ENCODE measurements at regions not wholly inside any gene's neighbourhood (a gene's known extent, or its start where the extent isn't known, plus 50 kb on each side); places are given as distances from the start of the nearest gene placed in this dataset.

DNA sequence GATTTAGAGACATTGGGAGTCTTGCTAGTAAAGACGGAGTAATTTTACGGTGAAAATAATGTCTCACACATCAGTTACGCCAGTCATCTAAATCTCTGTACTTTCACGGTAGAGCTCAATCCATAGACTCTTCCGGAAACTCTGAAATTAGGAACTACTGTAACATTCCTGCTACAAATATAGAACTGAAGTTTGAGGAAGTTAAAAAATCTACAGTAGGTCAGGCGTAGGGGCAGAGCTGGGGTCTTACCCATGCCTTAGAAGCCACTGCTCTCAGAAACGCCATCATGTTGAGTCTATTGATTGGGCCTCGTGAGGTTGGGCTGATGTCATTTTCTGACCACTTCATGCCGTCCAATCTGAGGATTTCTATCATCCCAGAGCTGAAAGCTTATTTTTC, 1029.8 kb upstream of the TMEM132C start:
- intact Hi-C loops (cut with micrococcal nuclease): no loop called here
- ChIA-PET POLR2A (no interaction called here), CTCF (no interaction called here)
- H2AFZ ChIP-seq (ENCODE audit: low read depth, low read length): no peak overlapping the region
- H4K20me1 ChIP-seq (replicated peaks; ENCODE audit: control insufficient read depth, extremely low read depth, insufficient read depth, low read length): no peaks in the 10 kb centered on the region
- no peak overlapping the region for H3K9ac ChIP-seq (replicated peaks; ENCODE audit: extremely low read depth, insufficient read depth, low read length)
- no peaks in the 10 kb centered on the region for H3K36me3 ChIP-seq (ENCODE audit: control insufficient read depth in 2 of 2, extremely low read depth in 1 of 2, insufficient read depth in 2 of 2, low read length in 2 of 2)
- no peaks in the 10 kb centered on the region for H3K4me1 ChIP-seq (ENCODE audit: control insufficient read depth, extremely low read depth, insufficient read depth, low read length)
- BruUV-seq (replicated peaks): no TSS peak
- FAIRE-seq (no peak), DNase-seq (ENCODE audit: low read depth, low spot score) (no peak)
- no peaks in the 10 kb centered on the region for H3K27me3 ChIP-seq (ENCODE audit: control insufficient read depth in 2 of 2, insufficient read depth in 2 of 2, low read length in 2 of 2)
- TF ChIP-seq, protein P1, sequence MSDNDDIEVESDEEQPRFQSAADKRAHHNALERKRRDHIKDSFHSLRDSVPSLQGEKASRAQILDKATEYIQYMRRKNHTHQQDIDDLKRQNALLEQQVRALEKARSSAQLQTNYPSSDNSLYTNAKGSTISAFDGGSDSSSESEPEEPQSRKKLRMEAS (IDR thresholded peaks at IDR 0.05; ENCODE audit: insufficient read depth, insufficient read length): no peak
- TF ChIP-seq POLR2AphosphoS5 (IDR thresholded peaks at IDR 0.05; ENCODE audit: insufficient read depth, low read depth, low read length): no peak
- no peak for TF ChIP-seq CTCF (IDR thresholded peaks at IDR 0.05; ENCODE audit: extremely low read depth in 1 of 2, insufficient read depth in 1 of 2, low read depth in 1 of 2, low read length in 2 of 2)
- no peak for TF ChIP-seq POLR2A (IDR thresholded peaks at IDR 0.05; ENCODE audit: low read depth, low read length)
- no peak for TF ChIP-seq FOS (IDR thresholded peaks at IDR 0.05; ENCODE audit: borderline replicate concordance, insufficient read depth, low read length)
- no peak for TF ChIP-seq EZH2 (IDR thresholded peaks at IDR 0.05; ENCODE audit: borderline replicate concordance, low read depth, low read length, severe bottlenecking)
- TF ChIP-seq GATA2 (IDR thresholded peaks at IDR 0.05; ENCODE audit: insufficient read depth, insufficient read length, low read depth, low read length): no peak
- no peak for TF ChIP-seq MYC (IDR thresholded peaks at IDR 0.05; ENCODE audit: low read depth, low read length)
- no peak for TF ChIP-seq JUN (IDR thresholded peaks at IDR 0.05; ENCODE audit: borderline replicate concordance, insufficient read depth, insufficient read length, low read depth)
- no peak overlapping the region for H3K27ac ChIP-seq (ENCODE audit: insufficient read depth, low read depth, low read length)
- H3K9me1 ChIP-seq (replicated peaks; ENCODE audit: control insufficient read depth, extremely low read depth, insufficient read depth, low read length): no peaks in the 10 kb centered on the region
- no peak overlapping the region for H3K4me2 ChIP-seq (ENCODE audit: insufficient read depth, low read length)
- no peak overlapping the region for H3K4me3 ChIP-seq (replicated peaks in 1 of 3; ENCODE audit: insufficient read depth in 1 of 3, low read depth in 1 of 3, low read length in 3 of 3)
- H3K9me3 ChIP-seq (replicated peaks; ENCODE audit: control insufficient read depth, insufficient read depth, low read length): peaks cover 3% of the 10 kb centered on the region
- no peaks in the 10 kb centered on the region for H3K79me2 ChIP-seq (ENCODE audit: control insufficient read depth, insufficient read depth, low read length)
- dilution Hi-C loops (cut with MboI; ENCODE audit: extremely low pct_ligation_motif_present, low sequenced_read_pairs): no loop called here

Measured in endothelial cell of umbilical vein (primary cell).